GM23338 (cell line): ENCODE measurements at regions not wholly inside any gene's neighbourhood (a gene's known extent, or its start where the extent isn't known, plus 50 kb on each side); places are given as distances from the start of the nearest gene placed in this dataset.

Source experiments
- ATAC-seq: fragments of 200-7000 bp; cut with Tn5 transposase; 3 replicates; pipeline ENCODE4 v1.9.1; 2020
- DNase-seq: peaks from one replicate; pipeline ENCODE4 v3.0.0-alpha.2; 2015; ENCODE audit warnings: low spot score
- H2AFZ ChIP-seq: fragments of 200-600 bp; sonication (generic); 2 replicates; pipeline ENCODE4 v1.8.0; 2016; ENCODE audit warnings: antibody characterized with exemption, mild to moderate bottlenecking, moderate library complexity
- H3F3A ChIP-seq: fragments of 200-600 bp; sonication (generic); replicated peaks from 2 replicates; pipeline ENCODE4 v1.8.0; 2017; ENCODE audit warnings: antibody characterized with exemption, mixed run types, low read depth
- H3K27ac ChIP-seq: fragments of 200-600 bp; sonication (generic); 2 replicates; pipeline ENCODE4 v1.6.1; 2016; ENCODE audit warnings: low read depth
- H3K27me3 ChIP-seq: fragments of 200-600 bp; sonication (generic); 2 replicates; pipeline ENCODE4 v1.8.0; 2016; ENCODE audit warnings: mild to moderate bottlenecking, mixed run types, moderate library complexity; ENCODE audit not compliant: insufficient read depth
- H3K36me3 ChIP-seq: fragments of 200-600 bp; sonication (generic); 2 replicates; pipeline ENCODE4 v1.8.0; 2016; ENCODE audit warnings: mild to moderate bottlenecking; ENCODE audit not compliant: insufficient read depth
- H3K4me1 ChIP-seq: fragments of 200-600 bp; sonication (generic); 2 replicates; pipeline ENCODE4 v1.8.0; 2016; ENCODE audit warnings: mild to moderate bottlenecking, moderate library complexity; ENCODE audit not compliant: insufficient read depth
- H3K4me2 ChIP-seq: fragments of 200-600 bp; sonication (generic); 2 replicates; pipeline ENCODE4 v1.7.1; 2017; ENCODE audit warnings: mixed run types
- H3K4me3 ChIP-seq: fragments of 200-600 bp; sonication (generic); 2 replicates; pipeline ENCODE4 v1.6.1; 2016; ENCODE audit warnings: mixed run types
- H3K79me2 ChIP-seq: fragments of 200-600 bp; sonication (generic); replicated peaks from 2 replicates; pipeline ENCODE4 v1.8.0; 2017; ENCODE audit warnings: mild to moderate bottlenecking; ENCODE audit not compliant: insufficient read depth
- H3K9me2 ChIP-seq: fragments of 200-600 bp; sonication (generic); 2 replicates; pipeline ENCODE4 v1.8.0; 2017; ENCODE audit not compliant: insufficient read depth
- H4K20me1 ChIP-seq: fragments of 200-600 bp; sonication (generic); replicated peaks from 2 replicates; pipeline ENCODE4 v1.8.0; 2017; ENCODE audit warnings: mild to moderate bottlenecking; ENCODE audit not compliant: insufficient read depth
- H3K27ac Mint-ChIP-seq: 2 replicates; pipeline ENCODE4 v1.8.0; 2020; ENCODE audit warnings: inconsistent platforms, mild to moderate bottlenecking, moderate library complexity, mixed read lengths
- H3K27me3 Mint-ChIP-seq: 3 replicates; pipeline ENCODE4 v1.8.0; 2022; ENCODE audit warnings: low read depth, mild to moderate bottlenecking, moderate library complexity, mixed read lengths, inconsistent platforms; ENCODE audit not compliant: insufficient read depth, poor library complexity
- H3K36me3 Mint-ChIP-seq: 3 replicates; pipeline ENCODE4 v1.8.0; 2021; ENCODE audit warnings: low read depth, mild to moderate bottlenecking, inconsistent platforms, moderate library complexity, mixed read lengths
- H3K4me1 Mint-ChIP-seq: 3 replicates; pipeline ENCODE4 v1.8.0; 2020; ENCODE audit warnings: mild to moderate bottlenecking, inconsistent platforms, mixed read lengths
- H3K4me3 Mint-ChIP-seq: 3 replicates; pipeline ENCODE4 v1.8.0; 2021; ENCODE audit warnings: moderate library complexity, mild to moderate bottlenecking, inconsistent platforms, mixed read lengths
- H3K9me3 Mint-ChIP-seq: 3 replicates; pipeline ENCODE4 v1.8.0; 2020; ENCODE audit warnings: moderate library complexity, mild to moderate bottlenecking, inconsistent platforms, mixed read lengths
- CREB1 ChIP-seq: fragments of 250-450 bp; sonication (Bioruptor Pico); IDR thresholded peaks from 2 replicates; pipeline ENCODE4 v1.5.0; 2020; ENCODE audit warnings: low read depth, mild to moderate bottlenecking, moderate library complexity
- CTCF ChIP-seq, 2 experiments: fragments of 200-600 bp in 1 of 2; sonication (generic) in 1 of 2; conservative IDR thresholded peaks; 2 replicates each; pipeline versions ENCODE4 v1.5.1 to v1.6.1; 2016 to 2017; ENCODE audit warnings: antibody characterized with exemption in 2 of 2, low read depth in 2 of 2, mild to moderate bottlenecking in 2 of 2, moderate library complexity in 1 of 2
- ETS1 ChIP-seq: IDR thresholded peaks from 2 replicates; pipeline ENCODE4 v1.6.1; 2016; ENCODE audit warnings: antibody characterized with exemption
- EZH2 ChIP-seq: fragments of 200-600 bp; sonication (generic); IDR thresholded peaks from one replicate; pipeline ENCODE4 v1.8.0; 2017; ENCODE audit warnings: antibody characterized with exemption, mild to moderate bottlenecking, low read depth; ENCODE audit not compliant: unreplicated experiment
- EZH2phosphoT487 ChIP-seq: fragments of 200-600 bp; sonication (generic); IDR thresholded peaks from one replicate; pipeline ENCODE4 v1.8.1; 2018; ENCODE audit warnings: antibody characterized with exemption; ENCODE audit not compliant: unreplicated experiment
- JUNB ChIP-seq: IDR thresholded peaks from one replicate; pipeline ENCODE4 v1.6.1; 2016; ENCODE audit warnings: antibody characterized with exemption; ENCODE audit not compliant: unreplicated experiment
- NANOG ChIP-seq: IDR thresholded peaks from 2 replicates; pipeline ENCODE4 v1.6.1; 2016; ENCODE audit warnings: antibody characterized with exemption, borderline replicate concordance
- POLR2AphosphoS5 ChIP-seq: IDR thresholded peaks from 2 replicates; pipeline ENCODE4 v1.6.1; 2016; ENCODE audit warnings: antibody characterized with exemption, low read depth
- STAT1 ChIP-seq: IDR thresholded peaks from one replicate; pipeline ENCODE4 v1.6.1; 2016; ENCODE audit warnings: antibody characterized with exemption; ENCODE audit not compliant: unreplicated experiment
- ZNF114 ChIP-seq: fragments of 250-450 bp; sonication (Bioruptor Pico); IDR thresholded peaks from 2 replicates; pipeline ENCODE4 v1.5.0; 2020; ENCODE audit warnings: mild to moderate bottlenecking, moderate library complexity
- ZNF331 ChIP-seq: fragments of 250-450 bp; sonication (Bioruptor Pico); IDR thresholded peaks from 2 replicates; pipeline ENCODE4 v1.5.0; 2020; ENCODE audit warnings: low read depth, mild to moderate bottlenecking, moderate library complexity
- ZNF462 ChIP-seq: fragments of 250-450 bp; sonication (Bioruptor Pico); IDR thresholded peaks from 2 replicates; pipeline ENCODE4 v1.5.0; 2020; ENCODE audit warnings: mild to moderate bottlenecking, moderate library complexity

GRCh38 chr5:125538469-125538868, 792.0 kb upstream of the ZNF608 start:
- TF ChIP-seq NANOG = no peak
- no peak for TF ChIP-seq EZH2phosphoT487
- TF ChIP-seq CTCF (conservative IDR thresholded peaks at IDR 0.05; ENCODE audit: low read depth in 2 of 2) = no peak
- no peak for TF ChIP-seq ETS1
- TF ChIP-seq EZH2 = no peak
- no peak for TF ChIP-seq JUNB
- TF ChIP-seq ZNF114 (CRISPR knock-in tag) = no peak
- TF ChIP-seq CREB1 (CRISPR knock-in tag) = no peak
- TF ChIP-seq POLR2AphosphoS5 = no peak
- TF ChIP-seq STAT1 = no peak
- TF ChIP-seq ZNF462 (CRISPR knock-in tag) = no peak
- TF ChIP-seq ZNF331 (CRISPR knock-in tag) = no peak
- Histone ChIP-seq H3K9me2 (no peaks in the 10 kb centered on the region), H3K4me2 (no peak overlapping the region), H4K20me1 (no peaks in the 10 kb centered on the region), H3K27ac (no peak overlapping the region), H3K79me2 (no peaks in the 10 kb centered on the region), H3K4me3 (no peak overlapping the region), H2AFZ (no peak overlapping the region), H3F3A (no peaks in the 10 kb centered on the region), H3K36me3 (no peaks in the 10 kb centered on the region; the same call in 1 of the 2 replicates), H3K4me1 (no peaks in the 10 kb centered on the region), H3K27me3 (no peaks in the 10 kb centered on the region)
- Mint-ChIP-seq H3K27ac (no peak overlapping the region), H3K9me3 (peaks cover 14% of the 10 kb centered on the region; the same call in 2 of the 3 replicates), H3K27me3 (no peaks in the 10 kb centered on the region), H3K4me3 (no peak overlapping the region), H3K4me1 (no peaks in the 10 kb centered on the region; the same call in 2 of the 3 replicates), H3K36me3 (peaks cover 11% of the 10 kb centered on the region; the same call in 2 of the 3 replicates)
- DNase-seq (no peak), ATAC-seq (no peak)
